ENCODE measurements at regions not wholly inside any gene's neighbourhood (a gene's known extent, or its start where the extent isn't known, plus 50 kb on each side); places are given as distances from the start of the nearest gene placed in this dataset.
"Not testable (repeated sequence)": the region's sequence is repeated elsewhere in the genome, so short reads cannot be mapped to it uniquely, and the experiment has no call there.

DNA sequence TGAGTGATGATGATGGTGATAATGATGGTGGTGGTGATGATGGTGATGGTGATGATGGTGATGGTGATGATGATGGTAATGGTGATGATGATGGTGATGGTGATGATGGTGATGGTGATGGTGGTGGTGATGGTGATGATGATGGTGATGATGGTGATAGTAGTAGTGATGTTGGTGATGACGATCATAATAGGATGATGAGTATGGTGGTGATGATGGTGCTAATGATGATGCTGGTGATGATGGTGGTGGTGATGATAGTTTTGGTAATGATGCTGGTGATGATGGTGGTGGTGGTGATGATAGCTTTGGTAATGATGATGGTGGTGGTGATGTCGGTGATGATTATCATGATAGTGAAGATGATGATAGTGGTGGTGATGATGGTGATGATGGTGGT lies 171.5 kb upstream of the SFSWAP start:
- DNase-seq, result no peak

DNA sequence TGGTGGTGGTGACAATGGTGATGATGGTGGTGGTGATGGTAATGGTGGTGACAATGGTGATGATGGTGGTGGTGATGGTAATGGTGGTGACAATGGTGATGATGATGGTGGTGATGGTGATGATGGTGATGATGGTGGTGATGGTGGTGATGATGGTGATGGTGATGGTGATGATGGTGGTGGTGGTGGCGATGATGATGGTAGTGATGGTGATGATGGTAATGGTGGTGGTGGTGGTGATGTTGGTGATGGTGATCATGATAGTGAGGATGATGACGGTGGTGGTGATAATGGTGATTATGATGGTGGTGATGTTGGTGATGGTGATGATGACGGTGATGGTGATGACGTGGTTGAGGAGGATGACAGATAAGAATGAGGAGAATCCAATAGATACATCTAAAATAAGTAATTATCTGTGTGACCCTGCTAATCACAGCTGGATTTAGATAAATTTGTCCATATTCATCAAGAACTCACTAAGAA lies 170.7 kb upstream of the SFSWAP start:
- no peak for DNase-seq

GRCh38 chr12:131541512-131541911 lies 169.4 kb upstream of the SFSWAP start:
- DNase-seq, result not testable (repeated sequence)

DNA sequence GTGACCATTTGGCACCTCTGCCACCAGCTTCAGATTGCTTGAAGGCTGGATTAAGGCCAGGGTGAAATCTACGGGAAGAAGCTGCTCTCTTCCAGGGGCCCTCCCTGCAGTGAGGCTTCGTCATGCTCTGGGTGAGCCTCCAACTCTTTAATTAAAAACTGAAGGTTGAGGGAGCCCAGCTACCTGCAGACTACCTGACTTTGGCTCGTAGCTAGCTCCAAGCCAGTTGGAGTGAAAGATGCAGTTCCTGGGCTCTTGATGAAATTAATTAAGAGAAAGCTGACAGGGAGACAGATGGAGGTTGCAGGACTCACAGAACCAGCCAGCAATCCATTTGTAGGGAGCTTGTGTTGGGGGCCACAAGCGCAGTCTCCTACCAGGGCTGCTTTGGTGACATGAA lies 168.5 kb upstream of the SFSWAP start:
- DNase-seq, result no peak

- no peak for DNase-seq
These were observed 167.8 kb upstream of the SFSWAP start for GRCh38 chr12:131543040-131543439.

DNA sequence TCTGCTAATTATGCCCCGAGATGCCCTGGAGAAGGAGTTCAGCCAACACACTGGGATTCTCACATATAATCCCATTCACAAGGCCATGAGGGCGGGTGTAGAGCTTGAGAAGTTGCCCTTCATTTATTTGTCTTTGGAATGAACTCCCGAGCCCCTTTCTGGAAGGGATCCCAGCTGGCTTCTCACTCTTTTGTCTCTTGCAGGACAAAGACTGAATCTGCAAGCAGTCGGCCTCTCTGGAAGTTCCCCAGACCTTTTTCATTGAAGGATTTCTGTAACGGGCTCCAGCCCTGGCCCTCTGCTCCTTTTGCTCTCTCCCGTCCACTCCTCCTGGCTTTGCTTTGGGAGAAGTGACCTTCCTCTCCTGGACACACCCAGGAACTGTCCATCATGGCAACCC lies 163.3 kb upstream of the SFSWAP start:
- no peak for DNase-seq

- no peak for DNase-seq
These were observed 160.8 kb upstream of the SFSWAP start for GRCh38 chr12:131550121-131550520.

DNA sequence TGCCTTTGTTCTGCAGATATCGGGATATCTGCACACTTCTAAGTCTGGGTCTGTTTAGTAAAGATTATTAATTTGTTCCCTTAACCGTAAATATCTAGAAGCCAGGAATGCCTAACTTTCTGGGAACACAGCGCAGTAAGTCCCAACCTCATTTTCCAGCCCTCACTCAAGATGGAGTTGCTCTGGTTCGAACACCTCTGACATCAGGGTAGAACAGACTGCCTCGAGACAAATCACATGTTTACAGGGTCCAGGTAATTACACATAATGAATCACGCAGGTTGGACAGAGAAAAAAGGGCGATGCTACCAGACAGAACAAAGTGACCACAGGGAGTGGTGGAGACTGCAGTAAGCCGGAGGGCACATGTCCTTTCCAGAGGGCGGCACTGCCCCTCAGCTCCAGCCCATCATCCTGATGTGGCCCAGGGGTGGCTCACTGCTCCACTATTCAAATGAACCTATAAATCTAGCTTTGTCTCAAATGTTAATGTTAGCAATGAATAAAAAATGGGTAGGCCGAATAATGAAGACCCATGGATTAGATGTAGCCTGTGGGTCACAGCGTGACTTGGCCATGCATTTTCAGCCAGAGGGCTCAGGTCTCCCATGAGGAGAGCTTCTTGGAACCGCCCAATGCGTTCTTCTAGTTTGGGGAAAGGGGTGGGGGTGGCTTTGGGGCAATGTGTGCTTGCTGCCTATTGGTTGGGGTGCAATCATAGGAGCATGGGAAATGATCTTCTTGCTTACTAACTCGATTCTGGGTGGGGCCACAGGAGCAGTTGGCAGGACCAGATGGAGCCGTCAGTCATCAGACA lies 159.0 kb upstream of the SFSWAP start:
- DNase-seq, result no peak

DNA sequence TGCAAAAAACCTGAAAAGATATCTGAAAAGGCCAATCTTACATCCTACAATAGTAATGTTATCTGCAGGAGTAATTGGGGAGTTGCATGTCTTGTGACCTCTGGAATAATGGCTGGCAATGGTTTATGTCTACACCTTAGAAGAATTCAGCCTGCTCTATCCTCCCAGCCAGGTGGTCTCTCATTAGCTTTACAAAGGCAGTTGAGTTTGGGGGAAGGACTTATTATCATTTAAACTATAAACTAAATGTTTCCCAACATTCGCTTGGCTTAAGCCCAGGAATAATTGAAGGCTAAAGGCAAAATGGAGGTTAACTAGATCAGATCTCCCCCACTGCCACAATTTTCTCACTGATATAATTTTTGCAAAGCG lies 158.4 kb upstream of the SFSWAP start:
- DNase-seq, result no peak

DNA sequence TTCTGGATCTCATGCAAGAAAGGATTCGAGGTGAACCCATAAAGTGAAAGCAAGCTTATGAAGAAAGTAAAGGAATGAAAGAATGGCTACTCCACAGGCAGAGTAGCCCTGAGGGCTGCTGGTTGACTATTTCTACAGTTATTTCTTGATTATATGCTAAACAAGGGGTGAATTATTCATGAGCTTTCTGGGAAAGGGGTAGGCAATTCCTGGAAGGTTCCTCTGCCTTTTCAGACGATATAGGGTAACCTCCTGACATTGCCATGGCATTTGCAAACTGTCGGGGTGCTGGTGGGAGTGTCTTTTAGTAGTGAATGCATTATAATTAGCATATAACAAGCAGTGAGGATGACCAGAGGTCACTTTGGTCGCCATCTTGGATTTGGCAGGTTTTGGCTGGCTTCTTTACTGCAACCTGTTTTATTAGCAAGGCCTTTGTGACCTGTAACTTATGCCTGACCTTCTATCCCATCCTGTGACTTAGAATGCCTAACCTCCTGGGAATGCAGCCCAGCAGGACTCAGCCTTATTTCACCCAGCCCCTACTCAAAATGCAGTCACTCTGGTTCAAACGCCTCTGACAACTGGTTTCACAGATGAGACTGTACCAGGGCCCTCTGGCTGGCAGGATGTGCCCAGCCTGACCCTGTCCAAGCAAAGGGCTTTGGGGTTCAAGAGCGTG lies 157.7 kb upstream of the SFSWAP start:
- DNase-seq, result no peak

- no peak for DNase-seq
These were observed 155.6 kb upstream of the SFSWAP start for GRCh38 chr12:131555197-131555846.

DNA sequence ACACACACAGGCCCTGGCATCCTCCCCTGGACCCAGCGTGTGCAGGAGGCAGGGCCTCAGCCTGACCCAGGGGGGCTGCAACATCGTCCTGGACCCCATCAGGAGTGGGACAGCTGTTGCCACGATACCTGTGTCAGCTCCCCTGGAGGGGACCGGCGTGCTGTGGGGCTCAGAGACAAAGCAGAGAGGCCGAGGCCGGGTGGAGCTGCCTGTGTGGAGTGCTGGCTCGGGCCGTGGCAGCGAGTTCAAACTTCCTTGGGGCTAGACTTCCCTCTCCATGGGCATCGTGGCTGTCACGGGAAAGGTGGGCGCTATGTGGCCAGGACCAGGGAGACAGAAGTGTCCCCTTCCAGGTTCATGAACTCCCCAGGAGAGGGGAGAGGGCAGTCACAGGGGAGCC lies 155.0 kb upstream of the SFSWAP start:
- DNase-seq, result no peak

GRCh38 chr12:131557078-131557709 lies 153.7 kb upstream of the SFSWAP start:
- no peak for DNase-seq

DNA sequence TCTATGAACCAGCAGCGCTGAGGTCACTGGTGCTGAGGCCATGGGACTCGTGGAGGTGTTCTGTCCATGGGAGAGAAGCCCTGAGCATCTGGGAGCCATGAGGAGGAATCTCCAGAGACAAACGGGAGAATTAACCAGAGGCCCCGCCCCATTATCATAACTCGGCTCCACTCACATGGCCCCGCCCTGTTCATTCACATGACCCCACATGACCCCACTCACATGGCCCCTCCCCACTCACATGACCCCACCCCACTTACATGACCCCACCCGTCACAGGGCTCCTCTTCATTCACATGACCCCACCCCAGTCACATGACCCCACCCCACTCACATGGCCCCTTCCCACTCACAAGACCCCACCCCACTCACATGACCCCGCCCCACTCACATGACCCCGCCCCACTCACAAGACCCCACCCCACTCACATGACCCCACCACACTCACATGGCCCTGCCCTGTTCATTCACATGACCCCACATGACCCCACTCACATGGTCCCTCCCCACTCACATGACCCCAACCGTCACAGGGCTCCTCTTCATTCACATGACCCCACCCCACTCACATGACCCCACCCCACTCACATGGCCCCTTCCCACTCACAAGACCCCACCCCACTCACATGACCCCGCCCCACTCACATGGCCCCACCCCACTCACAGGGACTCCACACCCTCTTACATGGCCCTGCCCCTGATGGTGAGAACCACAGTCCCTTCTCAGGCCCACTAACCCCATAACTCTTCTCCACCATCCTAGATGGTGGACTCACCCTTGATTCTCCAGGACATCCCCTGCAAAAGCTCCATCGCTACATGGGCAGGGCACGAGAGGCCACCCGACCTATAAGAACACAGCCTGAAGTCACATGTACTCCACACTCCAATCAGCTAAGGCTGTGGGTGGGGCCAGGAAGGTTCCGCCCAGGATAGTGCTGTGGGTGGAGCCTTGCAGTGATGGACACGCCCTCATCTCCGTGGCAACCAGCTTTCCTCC lies 151.1 kb upstream of the SFSWAP start:
- no peak for DNase-seq

DNA sequence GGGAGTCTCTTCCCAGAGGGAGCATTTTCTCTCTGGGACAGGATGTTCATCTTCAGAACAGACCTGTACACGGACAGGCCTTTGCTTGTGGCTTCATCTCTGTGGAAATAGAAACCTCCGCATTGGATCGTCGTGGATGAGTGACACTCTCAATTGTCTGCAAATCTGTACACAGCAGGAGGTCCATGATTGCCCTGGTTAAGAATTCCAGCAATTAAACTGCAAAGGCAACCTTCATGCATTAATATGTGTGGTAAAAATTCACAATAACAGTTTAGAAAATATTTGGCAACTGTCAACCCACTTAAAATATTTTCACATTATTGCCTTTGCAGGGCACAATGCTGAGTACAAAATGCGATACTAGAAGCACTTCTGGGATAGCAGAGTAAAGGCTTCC lies 149.8 kb upstream of the SFSWAP start:
- no peak for DNase-seq

GRCh38 chr12:131561891-131562684 lies 148.8 kb upstream of the SFSWAP start:
- no peak for DNase-seq

- not testable (repeated sequence) for DNase-seq
These were observed 146.7 kb upstream of the SFSWAP start for GRCh38 chr12:131564138-131564727.

DNA sequence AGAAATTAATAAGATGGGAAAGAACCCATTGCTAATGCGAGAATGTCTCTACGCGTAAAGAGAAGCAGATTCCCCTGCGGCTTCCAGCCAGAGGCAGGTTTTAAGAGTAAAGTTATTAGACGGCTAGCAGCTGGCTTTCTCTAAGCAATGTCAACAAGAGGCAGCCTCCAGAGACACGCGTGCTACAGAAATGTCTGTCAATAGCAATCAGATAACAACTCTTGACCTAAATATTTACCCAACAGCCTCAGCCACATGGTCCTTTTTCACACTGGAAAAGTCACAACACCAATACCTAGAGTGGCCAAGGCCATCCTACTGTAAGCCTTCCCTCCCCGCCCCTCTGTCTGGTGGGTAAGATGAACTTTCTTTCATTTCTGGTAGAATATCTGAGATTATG lies 146.0 kb upstream of the SFSWAP start:
- DNase-seq, result no peak

DNA sequence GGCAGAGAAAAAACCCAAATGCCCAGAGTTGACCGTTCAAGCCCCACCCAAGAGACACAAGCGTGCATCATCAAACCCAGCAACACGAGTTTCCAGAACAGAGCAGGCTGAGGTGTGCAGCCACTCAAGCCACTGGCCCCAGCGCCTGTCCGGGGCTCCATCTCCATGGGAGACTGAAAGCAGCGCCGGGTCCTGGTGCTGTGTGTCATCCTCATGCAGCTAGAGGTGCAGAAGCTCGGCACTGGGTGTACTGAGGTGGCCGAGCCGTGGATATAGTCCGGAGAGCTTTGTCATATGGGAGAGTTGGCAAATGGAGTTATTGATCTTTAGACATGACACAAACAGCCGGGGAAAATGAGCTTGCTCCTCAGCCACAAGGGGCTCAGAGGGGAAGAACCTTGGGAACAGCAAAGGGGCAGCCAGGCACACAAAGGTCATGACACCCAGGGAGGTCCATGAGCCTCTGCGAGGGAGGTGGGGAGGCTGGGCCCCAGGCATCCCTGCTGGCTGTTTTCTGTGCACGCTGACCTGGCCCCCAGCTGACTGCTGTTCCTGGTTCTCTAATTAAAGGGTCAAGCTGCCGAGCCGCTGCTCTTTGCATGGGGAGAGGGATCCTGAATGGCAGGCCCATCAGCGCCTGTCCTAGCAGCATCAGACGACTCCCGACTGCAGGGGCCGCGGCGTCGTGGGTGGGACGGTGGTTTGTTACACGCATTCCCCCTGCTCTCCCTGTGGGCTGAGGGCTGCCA lies 145.4 kb upstream of the SFSWAP start:
- DNase-seq, result no peak
